Peyer's patch (tissue), 4 donors: ENCODE measurements at regions not wholly inside any gene's neighbourhood (a gene's known extent, or its start where the extent isn't known, plus 50 kb on each side); places are given as distances from the start of the nearest gene placed in this dataset.

Experiments
- CTCF ChIP-seq, 6 experiments: fragments of 450-650 bp in 4 of 6; fragments of 200-600 bp in 2 of 6; sonication (generic) in 1 of 6; IDR thresholded peaks; one replicate each; pipeline ENCODE4 v1.5.1; 2017 to 2019; ENCODE audit warnings: antibody characterized with exemption in 6 of 6, mild to moderate bottlenecking in 3 of 6, moderate library complexity in 1 of 6
- POLR2A ChIP-seq, 2 donors: fragments of 450-650 bp; IDR thresholded peaks; one replicate each; pipeline ENCODE4 v1.5.1; 2017; ENCODE audit warnings: antibody characterized with exemption in 2 of 2, mild to moderate bottlenecking in 2 of 2, moderate library complexity in 2 of 2

DNA sequence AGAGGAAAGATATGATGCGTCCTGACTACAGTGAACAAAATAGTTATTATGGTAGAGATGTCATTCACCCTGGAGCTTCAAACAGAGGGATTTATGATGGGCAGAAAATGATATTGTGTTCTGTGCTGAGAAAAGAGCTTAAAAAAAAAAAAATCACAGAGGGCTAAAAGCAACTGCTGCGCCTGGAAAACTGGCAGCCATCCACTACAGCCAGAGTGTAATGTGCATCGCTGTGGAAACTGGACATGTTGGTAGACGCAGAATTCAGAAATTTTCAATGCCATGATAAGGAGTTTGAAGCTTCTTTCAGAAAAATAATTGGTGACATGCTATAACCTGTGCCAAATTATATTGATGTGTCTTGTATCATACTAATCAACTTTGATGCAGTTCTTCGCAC, 122.9 kb upstream of the SOX11 start:
- no peak for TF ChIP-seq POLR2A (IDR thresholded peaks at IDR 0.05)
- TF ChIP-seq CTCF (IDR thresholded peaks at IDR 0.05), result no peak
